MCF 10A (cell line): ENCODE measurements at regions not wholly inside any gene's neighbourhood (a gene's known extent, or its start where the extent isn't known, plus 50 kb on each side); places are given as distances from the start of the nearest gene placed in this dataset.

Source experiments
- BruUV-seq: library from RNA; stranded (reverse); fragments of 400-500 nt; replicated peaks from 2 replicates; lab custom pipeline; 2021; lab: Mats Ljungman, UMichigan
- CTCF ChIA-PET: fragments of 300-600 bp; sonication (Branson Sonifier 250); formaldehyde crosslinking; extraction: SDS; loops from one replicate; lab custom pipeline; 2021; ENCODE audit warnings: antibody characterized with exemption, inconsistent platforms; lab: Yijun Ruan, JAX
- POLR2A ChIA-PET: fragments of 300-600, 350-650 bp; sonication (Branson Sonifier 250); formaldehyde crosslinking; extraction: SDS; loops from one replicate; lab custom pipeline; 2020; ENCODE audit warnings: antibody characterized with exemption, inconsistent platforms; lab: Yijun Ruan, JAX
- DNase-seq: peaks from one replicate; pipeline ENCODE4 v3.0.0-alpha.2; 2018; ENCODE audit not compliant: unreplicated experiment
- H3K27ac Mint-ChIP-seq: one replicate; pipeline ENCODE4 v1.8.0; 2022; ENCODE audit warnings: mild to moderate bottlenecking, low read depth, mixed read lengths; ENCODE audit not compliant: unreplicated experiment
- H3K27me3 Mint-ChIP-seq: one replicate; pipeline ENCODE4 v1.8.0; 2022; ENCODE audit warnings: mixed read lengths; ENCODE audit not compliant: insufficient read depth, unreplicated experiment
- H3K36me3 Mint-ChIP-seq: one replicate; pipeline ENCODE4 v1.8.0; 2022; ENCODE audit warnings: mild to moderate bottlenecking, moderate library complexity, mixed read lengths; ENCODE audit not compliant: insufficient read depth, unreplicated experiment
- H3K4me1 Mint-ChIP-seq: one replicate; pipeline ENCODE4 v1.8.0; 2022; ENCODE audit warnings: mixed read lengths; ENCODE audit not compliant: insufficient read depth, unreplicated experiment
- H3K4me3 Mint-ChIP-seq: one replicate; pipeline ENCODE4 v1.8.0; 2022; ENCODE audit warnings: mild to moderate bottlenecking, moderate library complexity, mixed read lengths; ENCODE audit not compliant: unreplicated experiment
- H3K9me3 Mint-ChIP-seq: one replicate; pipeline ENCODE4 v1.8.0; 2022; ENCODE audit warnings: mixed read lengths; ENCODE audit not compliant: unreplicated experiment
- CTCF ChIP-seq: fragments of 200-600 bp; IDR thresholded peaks from one replicate; pipeline ENCODE4 v1.8.0; 2022; ENCODE audit warnings: antibody characterized with exemption, mild to moderate bottlenecking; ENCODE audit not compliant: unreplicated experiment
- intact Hi-C: fragments of 100-400 bp; cut with micrococcal nuclease; formaldehyde crosslinking; loops from 2 replicates; pipeline ENCODE4 v1.14.1; 2022

- CTCF ChIA-PET: no interaction called here
- H3K4me1 Mint-ChIP-seq: no peaks in the 10 kb centered on the region
- no peak overlapping the region for H3K4me3 Mint-ChIP-seq
- no TSS peak for BruUV-seq
- DNase-seq: no peak
- no peaks in the 10 kb centered on the region for H3K27me3 Mint-ChIP-seq
- intact Hi-C loops: no loop called here
- TF ChIP-seq CTCF: no peak
- no peaks in the 10 kb centered on the region for H3K36me3 Mint-ChIP-seq
- POLR2A ChIA-PET: no interaction called here
- H3K9me3 Mint-ChIP-seq: no peaks in the 10 kb centered on the region
- H3K27ac Mint-ChIP-seq: no peak overlapping the region
Measured at GRCh38 chr10:10078446-10078845, 939.2 kb upstream of the CELF2 start.

- ChIA-PET POLR2A (interaction anchor here (1.2 kb wide), 1 partner anchor 8 kb away, joined by 4 read pairs; no protein-coding TSS in a partner anchor), CTCF (no interaction called here)
- no peak overlapping the region for H3K4me3 Mint-ChIP-seq
- peaks cover 17% of the 10 kb centered on the region for H3K4me1 Mint-ChIP-seq
- no peaks in the 10 kb centered on the region for H3K9me3 Mint-ChIP-seq
- H3K27ac Mint-ChIP-seq: peak overlapping the region; percentile 57
- peak; percentile 56 for DNase-seq
- no peaks in the 10 kb centered on the region for H3K27me3 Mint-ChIP-seq
- BruUV-seq: no TSS peak
- TF ChIP-seq CTCF: no peak
- no peaks in the 10 kb centered on the region for H3K36me3 Mint-ChIP-seq
- intact Hi-C loops: no loop called here
Measured at GRCh38 chr10:10092581-10092980, 925.1 kb upstream of the CELF2 start.

GRCh38 chr10:10093021-10093420 is 924.7 kb upstream of the CELF2 start:
- no TSS peak for BruUV-seq

GRCh38 chr10:10094691-10095090 is 923.0 kb upstream of the CELF2 start:
- BruUV-seq: no TSS peak
- ChIA-PET POLR2A (interaction anchor here (1.0 to 1.1 kb wide), 2 partner anchors 10 to 331 kb away, joined by 3 to 4 read pairs; no protein-coding TSS in a partner anchor), CTCF (no interaction called here)
- Mint-ChIP-seq H3K27me3 (no peaks in the 10 kb centered on the region), H3K9me3 (peaks cover 5% of the 10 kb centered on the region), H3K36me3 (peaks cover 6% of the 10 kb centered on the region), H3K27ac (no peak overlapping the region), H3K4me1 (peaks cover 17% of the 10 kb centered on the region), H3K4me3 (no peak overlapping the region)
- intact Hi-C loops: no loop called here
- DNase-seq: peak; percentile 46
- TF ChIP-seq CTCF: no peak

More at GRCh38 chr10:10093021-10093420, 924.7 kb upstream of the CELF2 start:
- ChIA-PET POLR2A (interaction anchor here (0.8 to 1.2 kb wide), 2 partner anchors 9 to 24 kb away, joined by 3 to 4 read pairs; no protein-coding TSS in a partner anchor), CTCF (no interaction called here)
- Mint-ChIP-seq H3K9me3 (no peaks in the 10 kb centered on the region), H3K4me3 (no peak overlapping the region), H3K36me3 (no peaks in the 10 kb centered on the region), H3K4me1 (peaks cover 17% of the 10 kb centered on the region), H3K27ac (peak overlapping the region; percentile 57), H3K27me3 (no peaks in the 10 kb centered on the region)
- no peak for DNase-seq
- intact Hi-C loops: no loop called here
- TF ChIP-seq CTCF: no peak
